Ishikawa (cell line): ENCODE measurements at regions not wholly inside any gene's neighbourhood (a gene's known extent, or its start where the extent isn't known, plus 50 kb on each side); places are given as distances from the start of the nearest gene placed in this dataset.

ENCODE experiments used
- CEBPB ChIP-seq: IDR thresholded peaks from 2 replicates; pipeline ENCODE4 v1.6.1; 2012
- CREB1 ChIP-seq: IDR thresholded peaks from 2 replicates; pipeline ENCODE4 v1.6.1; 2012; ENCODE audit warnings: low read depth
- EGR1 ChIP-seq: IDR thresholded peaks from 2 replicates; pipeline ENCODE4 v1.6.1; 2012
- EP300 ChIP-seq: IDR thresholded peaks from 2 replicates; pipeline ENCODE4 v1.6.1; 2012; ENCODE audit warnings: borderline replicate concordance
- FOXM1 ChIP-seq: IDR thresholded peaks from 2 replicates; pipeline ENCODE4 v1.6.1; 2012; ENCODE audit warnings: low read depth, borderline replicate concordance
- NFIC ChIP-seq: IDR thresholded peaks from 2 replicates; pipeline ENCODE4 v1.6.1; 2012
- RAD21 ChIP-seq: IDR thresholded peaks from 2 replicates; pipeline ENCODE4 v1.6.1; 2012; ENCODE audit warnings: low read depth
- TAF1 ChIP-seq: IDR thresholded peaks from 2 replicates; pipeline ENCODE4 v1.6.1; 2012; ENCODE audit warnings: low read depth, mild to moderate bottlenecking
- TCF12 ChIP-seq: IDR thresholded peaks from 2 replicates; pipeline ENCODE4 v1.6.1; 2012; ENCODE audit warnings: low read depth
- TEAD4 ChIP-seq: IDR thresholded peaks from 2 replicates; pipeline ENCODE4 v1.6.1; 2012
- YY1 ChIP-seq: IDR thresholded peaks from 2 replicates; pipeline ENCODE4 v1.6.1; 2012; ENCODE audit warnings: low read depth
- ZBTB7A ChIP-seq: IDR thresholded peaks from 2 replicates; pipeline ENCODE4 v1.6.1; 2012; ENCODE audit warnings: low read depth
- TF ChIP-seq, protein P1 (sequence below): IDR thresholded peaks from 2 replicates; pipeline ENCODE4 v1.6.1; 2012
- TF ChIP-seq, protein P2 (sequence below): IDR thresholded peaks from 2 replicates; pipeline ENCODE4 v1.6.1; 2012; ENCODE audit warnings: low read depth, mild to moderate bottlenecking
- TF ChIP-seq, protein P3 (sequence below): IDR thresholded peaks from 2 replicates; pipeline ENCODE4 v1.6.1; 2012

DNA sequence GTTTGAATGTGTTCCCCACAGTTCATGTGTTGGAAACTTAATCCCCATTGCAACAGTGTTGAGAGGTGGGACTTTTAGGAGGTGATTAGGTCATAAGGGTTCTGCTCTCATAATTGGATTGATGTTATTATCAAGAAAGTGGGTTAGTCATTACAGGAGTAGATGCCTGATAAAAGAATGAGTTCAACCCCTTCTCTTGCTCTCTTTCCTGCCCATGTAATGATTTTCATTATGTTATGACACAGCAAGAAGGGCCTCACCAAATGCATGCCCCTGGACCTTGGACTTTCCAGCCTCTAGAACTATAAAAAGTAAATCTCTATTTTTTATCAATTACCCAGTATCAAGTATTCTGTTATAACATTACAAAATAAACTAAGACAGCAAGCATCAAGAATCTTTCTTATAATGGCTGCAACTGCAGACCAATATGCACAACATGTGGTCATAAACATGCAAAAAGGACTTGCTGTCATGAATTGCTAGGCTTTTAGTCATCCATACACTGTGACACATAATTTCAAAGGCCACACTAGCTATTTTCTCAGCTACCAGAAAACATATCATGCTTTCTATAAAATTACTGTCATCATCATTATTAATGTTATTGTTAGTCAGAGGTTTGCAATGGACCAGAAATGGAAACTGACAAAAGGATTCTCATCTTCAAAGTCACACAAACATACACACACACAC lies 99.9 kb upstream of the GUCY1A2 start:
- TF ChIP-seq EP300: no peak
- TF ChIP-seq TAF1: no peak
- no peak for TF ChIP-seq TCF12
- no peak for TF ChIP-seq RAD21
- TF ChIP-seq ZBTB7A: no peak
- no peak for TF ChIP-seq TEAD4

DNA sequence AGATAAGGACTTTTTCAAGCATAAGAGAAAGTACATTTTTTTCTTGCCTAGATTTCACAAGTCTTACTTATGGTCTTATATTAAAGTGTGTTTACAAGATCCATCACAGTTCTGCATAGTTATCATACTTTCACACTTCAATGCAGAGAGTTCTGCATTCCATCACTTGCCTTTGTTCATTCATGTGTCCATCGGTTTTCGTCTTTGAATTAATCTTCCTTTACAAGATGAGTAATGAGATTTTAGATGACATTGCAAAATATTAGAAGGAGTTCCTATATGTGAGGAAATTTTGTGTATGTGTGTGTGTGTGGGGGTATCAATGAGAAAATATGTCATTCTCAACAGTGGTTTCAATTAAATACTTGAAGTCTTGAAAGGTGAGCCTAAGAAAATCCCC lies 98.1 kb upstream of the GUCY1A2 start:
- TF ChIP-seq TEAD4 (peak; percentile 57), CREB1 (no peak), CEBPB (no peak)

DNA sequence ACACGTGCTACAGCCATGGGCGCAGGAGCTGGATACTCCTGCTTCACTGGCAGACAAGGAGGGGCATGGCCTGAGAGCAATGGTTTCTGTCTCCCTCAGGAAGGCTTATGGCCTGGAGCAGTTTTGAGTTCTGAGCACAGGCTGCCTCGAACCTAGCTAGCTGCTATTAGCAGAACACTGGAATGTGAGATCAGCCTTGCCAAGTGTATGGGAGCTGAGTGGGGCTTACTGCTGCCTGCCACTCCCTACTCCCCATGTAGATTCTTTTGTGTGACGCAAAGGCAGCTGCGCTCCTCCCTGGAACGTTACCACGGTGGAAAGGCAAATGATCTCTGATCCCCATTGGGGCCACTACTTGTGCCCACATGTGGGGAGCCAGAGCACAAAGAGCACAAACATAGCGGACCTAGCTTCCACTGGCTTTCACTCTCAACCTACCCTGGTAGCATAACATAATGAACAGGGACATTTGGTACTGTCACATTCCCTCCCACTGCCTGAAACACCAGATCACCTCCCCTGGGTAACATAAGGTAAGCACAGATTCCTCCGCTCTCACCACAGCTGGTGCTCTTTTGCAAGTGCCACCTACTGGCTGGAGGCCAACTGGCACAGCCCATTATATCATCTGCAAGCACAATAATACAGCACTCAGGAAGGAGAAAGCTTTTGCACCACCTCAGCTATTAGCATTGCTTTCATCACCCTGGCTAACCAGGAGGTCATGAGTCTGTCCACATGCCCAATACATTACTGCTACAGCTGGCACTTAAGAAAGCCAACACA lies 84.6 kb upstream of the GUCY1A2 start:
- no peak for TF ChIP-seq EP300
- TF ChIP-seq NFIC: no peak
- TF ChIP-seq TEAD4: no peak
- TF ChIP-seq TCF12: no peak
- no peak for TF ChIP-seq CREB1
- TF ChIP-seq RAD21: no peak
- TF ChIP-seq ZBTB7A: no peak
- no peak for TF ChIP-seq YY1
- no peak for TF ChIP-seq CEBPB
- TF ChIP-seq, protein P1, sequence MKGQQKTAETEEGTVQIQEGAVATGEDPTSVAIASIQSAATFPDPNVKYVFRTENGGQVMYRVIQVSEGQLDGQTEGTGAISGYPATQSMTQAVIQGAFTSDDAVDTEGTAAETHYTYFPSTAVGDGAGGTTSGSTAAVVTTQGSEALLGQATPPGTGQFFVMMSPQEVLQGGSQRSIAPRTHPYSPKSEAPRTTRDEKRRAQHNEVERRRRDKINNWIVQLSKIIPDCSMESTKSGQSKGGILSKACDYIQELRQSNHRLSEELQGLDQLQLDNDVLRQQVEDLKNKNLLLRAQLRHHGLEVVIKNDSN: no peak
- TF ChIP-seq, protein P2, sequence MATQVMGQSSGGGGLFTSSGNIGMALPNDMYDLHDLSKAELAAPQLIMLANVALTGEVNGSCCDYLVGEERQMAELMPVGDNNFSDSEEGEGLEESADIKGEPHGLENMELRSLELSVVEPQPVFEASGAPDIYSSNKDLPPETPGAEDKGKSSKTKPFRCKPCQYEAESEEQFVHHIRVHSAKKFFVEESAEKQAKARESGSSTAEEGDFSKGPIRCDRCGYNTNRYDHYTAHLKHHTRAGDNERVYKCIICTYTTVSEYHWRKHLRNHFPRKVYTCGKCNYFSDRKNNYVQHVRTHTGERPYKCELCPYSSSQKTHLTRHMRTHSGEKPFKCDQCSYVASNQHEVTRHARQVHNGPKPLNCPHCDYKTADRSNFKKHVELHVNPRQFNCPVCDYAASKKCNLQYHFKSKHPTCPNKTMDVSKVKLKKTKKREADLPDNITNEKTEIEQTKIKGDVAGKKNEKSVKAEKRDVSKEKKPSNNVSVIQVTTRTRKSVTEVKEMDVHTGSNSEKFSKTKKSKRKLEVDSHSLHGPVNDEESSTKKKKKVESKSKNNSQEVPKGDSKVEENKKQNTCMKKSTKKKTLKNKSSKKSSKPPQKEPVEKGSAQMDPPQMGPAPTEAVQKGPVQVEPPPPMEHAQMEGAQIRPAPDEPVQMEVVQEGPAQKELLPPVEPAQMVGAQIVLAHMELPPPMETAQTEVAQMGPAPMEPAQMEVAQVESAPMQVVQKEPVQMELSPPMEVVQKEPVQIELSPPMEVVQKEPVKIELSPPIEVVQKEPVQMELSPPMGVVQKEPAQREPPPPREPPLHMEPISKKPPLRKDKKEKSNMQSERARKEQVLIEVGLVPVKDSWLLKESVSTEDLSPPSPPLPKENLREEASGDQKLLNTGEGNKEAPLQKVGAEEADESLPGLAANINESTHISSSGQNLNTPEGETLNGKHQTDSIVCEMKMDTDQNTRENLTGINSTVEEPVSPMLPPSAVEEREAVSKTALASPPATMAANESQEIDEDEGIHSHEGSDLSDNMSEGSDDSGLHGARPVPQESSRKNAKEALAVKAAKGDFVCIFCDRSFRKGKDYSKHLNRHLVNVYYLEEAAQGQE: no peak
- no peak for TF ChIP-seq TAF1
- no peak for TF ChIP-seq FOXM1
- no peak for TF ChIP-seq EGR1

DNA sequence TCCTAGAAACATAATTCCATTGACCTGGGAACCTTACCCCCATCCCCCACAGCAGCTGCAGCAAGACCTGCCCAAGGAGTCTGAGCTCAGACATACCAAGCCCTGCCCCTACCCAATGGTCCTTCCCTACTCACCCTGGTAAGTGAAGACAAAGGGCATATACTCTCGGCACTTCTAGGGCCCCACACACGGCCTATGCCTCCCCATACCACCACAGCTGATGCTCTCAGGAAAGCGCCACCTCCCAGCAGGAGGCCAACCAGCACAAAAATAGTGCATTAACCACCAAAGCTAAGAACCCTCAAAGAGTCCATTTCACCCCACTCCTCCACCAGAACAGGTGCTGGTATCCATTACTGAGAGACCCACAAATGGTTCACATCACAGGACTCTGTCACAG lies 74.4 kb upstream of the GUCY1A2 start:
- no peak for TF ChIP-seq RAD21
- TF ChIP-seq CEBPB: no peak
- TF ChIP-seq NFIC: no peak
- TF ChIP-seq, protein P3, sequence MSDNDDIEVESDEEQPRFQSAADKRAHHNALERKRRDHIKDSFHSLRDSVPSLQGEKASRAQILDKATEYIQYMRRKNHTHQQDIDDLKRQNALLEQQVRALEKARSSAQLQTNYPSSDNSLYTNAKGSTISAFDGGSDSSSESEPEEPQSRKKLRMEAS: no peak
- no peak for TF ChIP-seq TCF12
- TF ChIP-seq FOXM1: no peak
- TF ChIP-seq ZBTB7A: no peak
- TF ChIP-seq, protein P2: no peak

DNA sequence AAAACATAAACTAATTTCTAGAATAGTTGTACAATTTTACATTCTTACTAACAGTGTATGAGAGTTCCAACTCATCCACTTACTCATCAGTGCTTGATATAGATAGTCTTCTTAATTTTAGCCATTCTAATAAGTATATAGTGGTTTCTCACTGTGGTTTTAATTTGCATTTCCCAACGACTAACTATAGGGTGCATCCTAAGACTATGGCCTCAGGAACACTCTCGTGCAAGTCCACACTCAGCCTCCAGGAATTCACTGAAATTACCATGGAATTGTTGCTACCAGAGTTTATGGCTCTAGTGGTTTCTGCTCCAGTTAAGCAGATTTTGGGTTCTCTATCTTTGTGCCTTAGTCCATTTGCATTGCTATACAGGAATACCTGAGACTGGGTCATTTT lies 60.1 kb upstream of the GUCY1A2 start:
- TF ChIP-seq NFIC (no peak), RAD21 (peak; percentile 13)

DNA sequence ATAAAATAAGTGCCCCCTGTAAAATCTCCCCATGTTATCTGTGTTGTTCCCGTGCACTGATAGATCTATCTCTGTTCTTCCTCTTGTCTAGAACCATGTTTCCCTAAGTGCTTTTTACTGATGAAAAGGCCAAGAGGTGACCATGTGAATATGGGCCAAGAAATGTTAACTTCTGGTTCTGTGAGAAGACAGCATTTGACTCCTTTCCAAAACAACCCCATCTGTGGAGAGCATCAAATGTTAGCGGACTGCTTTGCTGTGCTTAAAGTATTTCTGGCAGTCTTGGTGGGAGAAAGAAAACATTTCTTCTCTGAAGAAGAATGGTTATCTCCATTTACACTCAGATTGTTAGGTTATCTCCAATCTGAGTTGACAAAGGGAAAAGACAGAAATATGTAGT lies 58.6 kb upstream of the GUCY1A2 start:
- no peak for TF ChIP-seq RAD21
- TF ChIP-seq, protein P2: no peak
- no peak for TF ChIP-seq TAF1
- TF ChIP-seq EGR1: no peak
- TF ChIP-seq EP300: no peak
- TF ChIP-seq YY1: no peak
- TF ChIP-seq ZBTB7A: no peak
- TF ChIP-seq, protein P1: no peak
- TF ChIP-seq CEBPB: no peak
- TF ChIP-seq CREB1: no peak
- no peak for TF ChIP-seq NFIC
- no peak for TF ChIP-seq TCF12
- no peak for TF ChIP-seq TEAD4
- TF ChIP-seq, protein P3: no peak
- no peak for TF ChIP-seq FOXM1
